Cardiac fibroblast (primary cell): ENCODE measurements at regions not wholly inside any gene's neighbourhood (a gene's known extent, or its start where the extent isn't known, plus 50 kb on each side); places are given as distances from the start of the nearest gene placed in this dataset.

Experiments
- DNase-seq, 2 donors: peaks; one replicate each; pipeline versions ENCODE4 v3.0.0 to v3.0.0-alpha.2; 2010; ENCODE audit warnings: low read depth in 2 of 2
- H3K4me3 ChIP-seq, 2 donors: replicated peaks in 1 of 2; 1 replicate in 1 of 2; 2 replicates in 1 of 2; pipeline ENCODE4 v1.5.1; 2011; ENCODE audit warnings: low read depth in 2 of 2, low read length in 2 of 2, mild to moderate bottlenecking in 2 of 2, moderate library complexity in 1 of 2
- CTCF ChIP-seq: IDR thresholded peaks from one replicate; pipeline ENCODE4 v1.5.1; 2011; ENCODE audit warnings: low read depth, mild to moderate bottlenecking, low read length, inconsistent platforms

GRCh38 chr5:4651806-4652565 is 488.1 kb upstream of the ADAMTS16 start:
- H3K4me3 ChIP-seq, result no peak overlapping the region
- DNase-seq, result no peak
- TF ChIP-seq CTCF, result no peak

- DNase-seq, result no peak
- no peak for TF ChIP-seq CTCF
- no peak overlapping the region for H3K4me3 ChIP-seq
Observed at GRCh38 chr5:4653475-4653874, 486.7 kb upstream of the ADAMTS16 start.

GRCh38 chr5:4659851-4660250 is 480.3 kb upstream of the ADAMTS16 start:
- TF ChIP-seq CTCF, result no peak

GRCh38 chr5:4661326-4661725 is 478.8 kb upstream of the ADAMTS16 start:
- DNase-seq, result no peak
- H3K4me3 ChIP-seq, result no peak overlapping the region
- no peak for TF ChIP-seq CTCF

More at GRCh38 chr5:4659851-4660250, 480.3 kb upstream of the ADAMTS16 start:
- no peak for DNase-seq
- H3K4me3 ChIP-seq, result no peak overlapping the region

GRCh38 chr5:4661836-4662235 is 478.3 kb upstream of the ADAMTS16 start:
- no peak for DNase-seq
- TF ChIP-seq CTCF, result no peak
- H3K4me3 ChIP-seq, result no peak overlapping the region

- H3K4me3 ChIP-seq, result no peak overlapping the region
- no peak for DNase-seq
- TF ChIP-seq CTCF, result no peak
Observed at GRCh38 chr5:4662756-4663155, 477.4 kb upstream of the ADAMTS16 start.

GRCh38 chr5:4665911-4666310 is 474.2 kb upstream of the ADAMTS16 start:
- TF ChIP-seq CTCF, result no peak
- no peak for DNase-seq
- no peak overlapping the region for H3K4me3 ChIP-seq
